ENCODE measurements at regions not wholly inside any gene's neighbourhood (a gene's known extent, or its start where the extent isn't known, plus 50 kb on each side); places are given as distances from the start of the nearest gene placed in this dataset.

DNA sequence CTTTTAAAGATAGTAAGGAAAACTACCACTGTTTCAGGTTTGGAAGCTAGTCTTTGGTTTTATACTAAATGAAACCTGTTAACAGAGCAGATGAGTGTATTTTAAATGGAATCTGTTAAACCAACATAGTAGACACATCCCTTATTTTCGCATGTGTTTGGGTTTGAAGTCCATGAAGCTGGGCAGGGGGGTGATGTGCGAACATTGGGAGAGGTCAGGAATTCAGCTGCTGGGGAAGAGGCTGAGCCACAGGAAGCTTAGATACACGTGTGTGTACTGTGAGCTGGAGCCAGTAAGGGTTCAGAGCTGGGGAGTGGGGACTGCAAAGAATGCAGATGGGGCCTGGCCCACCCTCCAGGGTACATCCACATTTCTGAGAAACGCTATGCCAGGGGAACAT, 176.9 kb downstream of the VAPA start:
- no peak overlapping the region for H3K27ac ChIP-seq (ENCODE audit: insufficient read depth, low read length, poor library complexity, severe bottlenecking)
- no peaks in the 10 kb centered on the region for H3K36me3 ChIP-seq (ENCODE audit: control insufficient read depth, insufficient read depth, low read length)
- ATAC-seq (ENCODE audit: low read depth in 2 of 2), result no peak
- Mint-ChIP-seq H3K36me3 (no peaks in the 10 kb centered on the region), H3K4me3 (no peak overlapping the region), H3K27ac (no peak overlapping the region), H3K4me1 (peaks cover 0 to 2% (median 0%) of the 10 kb centered on the region in 4 donors), H3K27me3 (no peaks in the 10 kb centered on the region), H3K9me3 (peaks cover 0 to 3% (median 0%) of the 10 kb centered on the region in 7 donors)
- H3K9me3 ChIP-seq (ENCODE audit: control insufficient read depth in 2 of 2, low read length in 2 of 2), result no peaks in the 10 kb centered on the region
- DNase-seq, result no peak
- H3K27me3 ChIP-seq (ENCODE audit: control insufficient read depth, insufficient read depth, low read length), result no peaks in the 10 kb centered on the region
- H3K4me3 ChIP-seq (ENCODE audit: low read depth, low read length), result no peak overlapping the region
- no peaks in the 10 kb centered on the region for H3K4me1 ChIP-seq (ENCODE audit: control insufficient read depth, insufficient read depth, low read length, poor library complexity, severe bottlenecking)

GRCh38 chr18:10093445-10093844, 179.6 kb downstream of the VAPA start:
- no peak overlapping the region for H3K27ac ChIP-seq (ENCODE audit: insufficient read depth, low read length, poor library complexity, severe bottlenecking)

GRCh38 chr18:10094154-10094553, 180.3 kb downstream of the VAPA start:
- DNase-seq (no peak), ATAC-seq (ENCODE audit: low read depth in 2 of 2) (no peak)
- no peak overlapping the region for H3K4me3 ChIP-seq (ENCODE audit: low read depth, low read length)
- no peaks in the 10 kb centered on the region for H3K27me3 ChIP-seq (ENCODE audit: control insufficient read depth, insufficient read depth, low read length)
- Mint-ChIP-seq H3K36me3 (no peaks in the 10 kb centered on the region), H3K9me3 (peaks cover 0 to 2% (median 0%) of the 10 kb centered on the region in 7 donors), H3K4me3 (no peak overlapping the region), H3K27ac (no peak overlapping the region), H3K4me1 (peaks cover 0 to 2% (median 0%) of the 10 kb centered on the region in 4 donors), H3K27me3 (no peaks in the 10 kb centered on the region)
- H3K9me3 ChIP-seq (ENCODE audit: control insufficient read depth in 2 of 2, low read length in 2 of 2), result no peaks in the 10 kb centered on the region
- no peaks in the 10 kb centered on the region for H3K4me1 ChIP-seq (ENCODE audit: control insufficient read depth, insufficient read depth, low read length, poor library complexity, severe bottlenecking)
- H3K36me3 ChIP-seq (ENCODE audit: control insufficient read depth, insufficient read depth, low read length), result no peaks in the 10 kb centered on the region
- H3K27ac ChIP-seq (ENCODE audit: insufficient read depth, low read length, poor library complexity, severe bottlenecking), result no peak overlapping the region

More at GRCh38 chr18:10093445-10093844, 179.6 kb downstream of the VAPA start:
- Histone ChIP-seq H3K27me3 (ENCODE audit: control insufficient read depth, insufficient read depth, low read length) (no peaks in the 10 kb centered on the region), H3K4me1 (ENCODE audit: control insufficient read depth, insufficient read depth, low read length, poor library complexity, severe bottlenecking) (no peaks in the 10 kb centered on the region), H3K4me3 (ENCODE audit: low read depth, low read length) (no peak overlapping the region), H3K36me3 (ENCODE audit: control insufficient read depth, insufficient read depth, low read length) (no peaks in the 10 kb centered on the region), H3K9me3 (ENCODE audit: control insufficient read depth in 2 of 2, low read length in 2 of 2) (no peaks in the 10 kb centered on the region)
- H3K27me3 Mint-ChIP-seq, result no peaks in the 10 kb centered on the region
- no peak for ATAC-seq (ENCODE audit: low read depth in 2 of 2)
- H3K36me3 Mint-ChIP-seq, result no peaks in the 10 kb centered on the region
- H3K4me3 Mint-ChIP-seq, result no peak overlapping the region
- H3K27ac Mint-ChIP-seq, result no peak overlapping the region
- H3K4me1 Mint-ChIP-seq, result peaks cover 0 to 2% (median 0%) of the 10 kb centered on the region in 4 donors
- no peak for DNase-seq
- H3K9me3 Mint-ChIP-seq, result peaks cover 0 to 2% (median 0%) of the 10 kb centered on the region in 7 donors

- H3K9me3 Mint-ChIP-seq, result peaks cover 0 to 2% (median 0%) of the 10 kb centered on the region in 7 donors
- H3K4me3 Mint-ChIP-seq, result no peak overlapping the region
- H3K27me3 Mint-ChIP-seq, result no peaks in the 10 kb centered on the region
- H3K27ac Mint-ChIP-seq, result no peak overlapping the region
- no peaks in the 10 kb centered on the region for H3K9me3 ChIP-seq (ENCODE audit: control insufficient read depth in 2 of 2, low read length in 2 of 2)
- H3K4me3 ChIP-seq (ENCODE audit: low read depth, low read length), result no peak overlapping the region
- H3K4me1 ChIP-seq (ENCODE audit: control insufficient read depth, insufficient read depth, low read length, poor library complexity, severe bottlenecking), result no peaks in the 10 kb centered on the region
- DNase-seq, result no peak
- H3K27ac ChIP-seq (ENCODE audit: insufficient read depth, low read length, poor library complexity, severe bottlenecking), result no peak overlapping the region
- no peak for ATAC-seq (ENCODE audit: low read depth in 2 of 2)
- peaks cover 0 to 2% (median 0%) of the 10 kb centered on the region in 4 donors for H3K4me1 Mint-ChIP-seq
- H3K27me3 ChIP-seq (ENCODE audit: control insufficient read depth, insufficient read depth, low read length), result no peaks in the 10 kb centered on the region
- no peaks in the 10 kb centered on the region for H3K36me3 Mint-ChIP-seq
- H3K36me3 ChIP-seq (ENCODE audit: control insufficient read depth, insufficient read depth, low read length), result no peaks in the 10 kb centered on the region
Measured at GRCh38 chr18:10094655-10095054, 180.8 kb downstream of the VAPA start.

GRCh38 chr18:10095356-10095755, 181.5 kb downstream of the VAPA start:
- Histone ChIP-seq H3K27me3 (ENCODE audit: control insufficient read depth, insufficient read depth, low read length) (no peaks in the 10 kb centered on the region), H3K4me1 (ENCODE audit: control insufficient read depth, insufficient read depth, low read length, poor library complexity, severe bottlenecking) (no peaks in the 10 kb centered on the region), H3K9me3 (ENCODE audit: control insufficient read depth in 2 of 2, low read length in 2 of 2) (no peaks in the 10 kb centered on the region), H3K36me3 (ENCODE audit: control insufficient read depth, insufficient read depth, low read length) (no peaks in the 10 kb centered on the region), H3K4me3 (ENCODE audit: low read depth, low read length) (no peak overlapping the region), H3K27ac (ENCODE audit: insufficient read depth, low read length, poor library complexity, severe bottlenecking) (no peak overlapping the region)
- peaks cover 0 to 2% (median 0%) of the 10 kb centered on the region in 4 donors for H3K4me1 Mint-ChIP-seq
- ATAC-seq (ENCODE audit: low read depth in 2 of 2), result no peak
- H3K36me3 Mint-ChIP-seq, result no peaks in the 10 kb centered on the region
- no peaks in the 10 kb centered on the region for H3K27me3 Mint-ChIP-seq
- H3K27ac Mint-ChIP-seq, result no peak overlapping the region
- DNase-seq, result no peak
- H3K9me3 Mint-ChIP-seq, result peaks cover 0 to 2% (median 0%) of the 10 kb centered on the region in 7 donors
- no peak overlapping the region for H3K4me3 Mint-ChIP-seq

DNA sequence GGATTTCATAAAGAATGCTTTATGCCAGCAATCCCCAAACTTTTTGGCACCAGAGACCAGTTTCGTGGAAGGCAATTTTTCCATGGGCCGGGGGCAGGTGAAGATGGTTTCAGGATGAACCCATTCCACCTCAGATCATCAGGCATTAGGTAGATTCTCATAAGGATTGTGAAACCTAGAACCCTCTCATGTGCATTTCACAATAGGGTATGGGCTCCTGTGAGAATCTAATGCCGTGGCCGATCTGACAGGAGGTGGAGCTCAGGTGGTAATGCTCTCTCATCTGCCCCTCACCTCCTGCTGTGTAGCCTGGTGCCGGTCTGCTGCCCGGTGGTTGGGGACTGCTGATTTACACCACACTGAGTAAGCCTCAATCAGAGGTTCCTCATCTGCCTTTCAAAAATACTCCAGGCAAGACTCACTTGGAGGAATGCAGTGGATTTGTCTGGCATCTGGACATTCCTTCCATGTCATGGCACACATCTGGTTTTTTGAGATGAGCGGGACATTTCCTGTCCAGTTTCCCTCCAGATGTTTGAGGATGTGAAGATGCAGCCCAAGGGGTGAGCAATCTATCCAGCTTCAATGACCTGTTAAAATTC, 185.8 kb downstream of the VAPA start:
- Histone ChIP-seq H3K4me3 (ENCODE audit: low read depth, low read length) (no peak overlapping the region), H3K4me1 (ENCODE audit: control insufficient read depth, insufficient read depth, low read length, poor library complexity, severe bottlenecking) (no peaks in the 10 kb centered on the region), H3K9me3 (ENCODE audit: control insufficient read depth in 2 of 2, low read length in 2 of 2) (no peaks in the 10 kb centered on the region), H3K27ac (ENCODE audit: insufficient read depth, low read length, poor library complexity, severe bottlenecking) (no peak overlapping the region), H3K27me3 (ENCODE audit: control insufficient read depth, insufficient read depth, low read length) (no peaks in the 10 kb centered on the region), H3K36me3 (ENCODE audit: control insufficient read depth, insufficient read depth, low read length) (no peaks in the 10 kb centered on the region)
- Mint-ChIP-seq H3K9me3 (no peaks in the 10 kb centered on the region), H3K4me3 (no peak overlapping the region), H3K36me3 (no peaks in the 10 kb centered on the region), H3K4me1 (no peaks in the 10 kb centered on the region), H3K27me3 (no peaks in the 10 kb centered on the region), H3K27ac (no peak overlapping the region)
- DNase-seq, result no peak
- ATAC-seq (ENCODE audit: low read depth in 2 of 2), result no peak

- H3K36me3 ChIP-seq (ENCODE audit: control insufficient read depth, insufficient read depth, low read length), result no peaks in the 10 kb centered on the region
- H3K4me3 Mint-ChIP-seq, result no peak overlapping the region
- H3K36me3 Mint-ChIP-seq, result no peaks in the 10 kb centered on the region
- no peak overlapping the region for H3K27ac ChIP-seq (ENCODE audit: insufficient read depth, low read length, poor library complexity, severe bottlenecking)
- H3K27me3 ChIP-seq (ENCODE audit: control insufficient read depth, insufficient read depth, low read length), result no peaks in the 10 kb centered on the region
- DNase-seq, result no peak
- H3K27ac Mint-ChIP-seq, result no peak overlapping the region
- no peaks in the 10 kb centered on the region for H3K4me1 Mint-ChIP-seq
- no peaks in the 10 kb centered on the region for H3K9me3 ChIP-seq (ENCODE audit: control insufficient read depth in 2 of 2, low read length in 2 of 2)
- ATAC-seq (ENCODE audit: low read depth in 2 of 2), result no peak
- no peak overlapping the region for H3K4me3 ChIP-seq (ENCODE audit: low read depth, low read length)
- no peaks in the 10 kb centered on the region for H3K4me1 ChIP-seq (ENCODE audit: control insufficient read depth, insufficient read depth, low read length, poor library complexity, severe bottlenecking)
- peaks cover 0 to 1% (median 0%) of the 10 kb centered on the region in 7 donors for H3K9me3 Mint-ChIP-seq
- no peaks in the 10 kb centered on the region for H3K27me3 Mint-ChIP-seq
Measured at GRCh38 chr18:10100196-10100595, 186.4 kb downstream of the VAPA start.

- Mint-ChIP-seq H3K36me3 (no peaks in the 10 kb centered on the region), H3K27ac (no peak overlapping the region), H3K27me3 (no peaks in the 10 kb centered on the region), H3K4me1 (no peaks in the 10 kb centered on the region), H3K9me3 (peaks cover 0 to 2% (median 0%) of the 10 kb centered on the region in 7 donors), H3K4me3 (no peak overlapping the region)
- no peaks in the 10 kb centered on the region for H3K27me3 ChIP-seq (ENCODE audit: control insufficient read depth, insufficient read depth, low read length)
- DNase-seq, result no peak
- H3K9me3 ChIP-seq (ENCODE audit: control insufficient read depth in 2 of 2, low read length in 2 of 2), result no peaks in the 10 kb centered on the region
- no peaks in the 10 kb centered on the region for H3K4me1 ChIP-seq (ENCODE audit: control insufficient read depth, insufficient read depth, low read length, poor library complexity, severe bottlenecking)
- H3K36me3 ChIP-seq (ENCODE audit: control insufficient read depth, insufficient read depth, low read length), result no peaks in the 10 kb centered on the region
- no peak overlapping the region for H3K27ac ChIP-seq (ENCODE audit: insufficient read depth, low read length, poor library complexity, severe bottlenecking)
- H3K4me3 ChIP-seq (ENCODE audit: low read depth, low read length), result no peak overlapping the region
- no peak for ATAC-seq (ENCODE audit: low read depth in 2 of 2)
Measured at GRCh38 chr18:10100941-10101701, 187.3 kb downstream of the VAPA start.
